HCT116 (cell line): ENCODE measurements at regions not wholly inside any gene's neighbourhood (a gene's known extent, or its start where the extent isn't known, plus 50 kb on each side); places are given as distances from the start of the nearest gene placed in this dataset.

Source experiments
- ATAC-seq: fragments of 200-7000 bp; cut with Tn5 transposase; 2 replicates; pipeline ENCODE4 v1.9.1; 2020; ENCODE audit warnings: mild to moderate bottlenecking, moderate library complexity
- BruUV-seq: library from RNA; stranded (reverse); fragments of 400-500 nt; replicated peaks from 2 replicates; lab custom pipeline; 2021; lab: Mats Ljungman, UMichigan
- CTCF ChIA-PET: fragments of 300-600 bp; sonication (Branson Sonifier 250); formaldehyde crosslinking; loops from one replicate; lab custom pipeline; 2021; ENCODE audit warnings: antibody characterized with exemption; lab: Charles Lee
- POLR2A ChIA-PET: fragments of 300-600, 350-600 bp; sonication (Branson Sonifier 250); formaldehyde crosslinking; loops from one replicate; lab custom pipeline; 2021; ENCODE audit warnings: antibody characterized with exemption; lab: Charles Lee
- RAD21 ChIA-PET, 2 experiments: fragments of 300-600 bp; sonication (Branson Sonifier 250); formaldehyde crosslinking; loops; one replicate each; lab custom pipeline; 2023; ENCODE audit warnings: low total read pairs in 2 of 2; ENCODE audit not compliant: uncharacterized antibody in 2 of 2, unreplicated experiment in 2 of 2, low non-redundant PET in 1 of 2; lab: Charles Lee
- DNase-seq: peaks from one replicate; pipeline ENCODE4 v3.0.0-alpha.2; 2010; ENCODE audit warnings: low read depth, low spot score
- H2AFZ ChIP-seq: fragments of 200-600 bp; shearing (Covaris generic), sonication (generic); 2 replicates; pipeline ENCODE4 v1.6.1; 2017; ENCODE audit warnings: low read depth, mixed run types, mixed read lengths, antibody characterized with exemption, low read length; ENCODE audit not compliant: poor library complexity, severe bottlenecking
- H3K27ac ChIP-seq: 2 replicates; pipeline ENCODE4 v1.5.1; 2012; ENCODE audit warnings: low read depth, low read length
- H3K27me3 ChIP-seq: fragments of 200-600 bp; sonication (generic); 2 replicates; pipeline ENCODE4 v1.6.1; 2016; ENCODE audit warnings: mixed run types, low read length, mixed read lengths; ENCODE audit not compliant: insufficient read depth
- H3K36me3 ChIP-seq, 2 experiments: fragments of 200-500 bp in 1 of 2; fragments of 200-600 bp in 1 of 2; sonication (Bioruptor generic) in 1 of 2; sonication (generic) in 1 of 2; 2 replicates each; pipeline versions ENCODE4 v1.5.1 to v1.6.1; 2014 to 2016; ENCODE audit warnings: low read length in 2 of 2, inconsistent platforms in 1 of 2, mixed read lengths in 1 of 2, mixed run types in 1 of 2; ENCODE audit not compliant: insufficient read depth in 2 of 2, control insufficient read depth in 1 of 2
- H3K4me1 ChIP-seq, 2 experiments: fragments of 200-600 bp in 1 of 2; sonication (generic) in 1 of 2; 2 replicates each; pipeline versions ENCODE4 v1.5.1 to v1.6.1; 2012 to 2017; ENCODE audit warnings: low read length in 2 of 2, inconsistent platforms in 1 of 2, mild to moderate bottlenecking in 1 of 2, mixed read lengths in 1 of 2, mixed run types in 1 of 2, moderate library complexity in 1 of 2; ENCODE audit not compliant: insufficient read depth in 2 of 2, control insufficient read depth in 1 of 2
- H3K4me2 ChIP-seq: fragments of 200-600 bp; sonication (generic); 2 replicates; pipeline ENCODE4 v1.6.1; 2017; ENCODE audit warnings: mixed run types, low read length, mixed read lengths
- H3K4me3 ChIP-seq, 2 experiments: fragments of 200-600 bp in 1 of 2; sonication (generic) in 1 of 2; replicated peaks in 1 of 2; 2 replicates each; pipeline ENCODE4 v1.5.1; 2011 to 2016; ENCODE audit warnings: low read length in 2 of 2, control low read depth in 1 of 2, low read depth in 1 of 2, mild to moderate bottlenecking in 1 of 2, mixed read lengths in 1 of 2, mixed run types in 1 of 2
- H3K79me2 ChIP-seq: fragments of 200-600 bp; sonication (generic); 2 replicates; pipeline ENCODE4 v1.6.1; 2017; ENCODE audit warnings: mild to moderate bottlenecking, mixed run types, low read length, moderate library complexity, mixed read lengths; ENCODE audit not compliant: insufficient read depth
- H3K9ac ChIP-seq: fragments of 200-600 bp; sonication (generic); 2 replicates; pipeline ENCODE4 v1.6.1; 2016; ENCODE audit warnings: low read length, mixed read lengths
- H3K9me2 ChIP-seq: fragments of 200-600 bp; sonication (generic), shearing (Covaris generic); 2 replicates; pipeline ENCODE4 v1.6.1; 2017; ENCODE audit warnings: mixed run types, mild to moderate bottlenecking, moderate library complexity; ENCODE audit not compliant: insufficient read depth
- H3K9me3 ChIP-seq, 2 experiments: fragments of 200-500 bp in 1 of 2; fragments of 200-600 bp in 1 of 2; sonication (Bioruptor generic) in 1 of 2; sonication (generic) in 1 of 2; 2 replicates each; pipeline ENCODE4 v1.6.1; 2014 to 2017; ENCODE audit warnings: low read length in 2 of 2, mixed read lengths in 2 of 2, inconsistent platforms in 1 of 2, low read depth in 1 of 2, mild to moderate bottlenecking in 1 of 2, mixed run types in 1 of 2, moderate library complexity in 1 of 2; ENCODE audit not compliant: control insufficient read depth in 1 of 2, insufficient read depth in 1 of 2
- H4K20me1 ChIP-seq: fragments of 200-600 bp; sonication (generic), shearing (Covaris generic); 2 replicates; pipeline ENCODE4 v1.6.1; 2017; ENCODE audit warnings: mixed run types, mild to moderate bottlenecking, moderate library complexity; ENCODE audit not compliant: insufficient read depth
- CBX3 ChIP-seq: IDR thresholded peaks from 2 replicates; pipeline ENCODE4 v1.6.1; 2012; ENCODE audit warnings: low read depth
- CEBPB ChIP-seq: IDR thresholded peaks from 2 replicates; pipeline ENCODE4 v1.6.1; 2012; ENCODE audit warnings: low read depth
- CTCF ChIP-seq, 3 experiments: fragments of 200-600 bp in 1 of 3; sonication (generic) in 1 of 3; IDR thresholded peaks in 2 of 3; conservative IDR thresholded peaks in 1 of 3; 2 replicates each; pipeline ENCODE4 v1.5.1; 2012 to 2017; ENCODE audit warnings: low read depth in 2 of 3, low read length in 2 of 3, antibody characterized with exemption in 1 of 3, borderline replicate concordance in 1 of 3, control low read depth in 1 of 3, mild to moderate bottlenecking in 1 of 3, mixed read lengths in 1 of 3, mixed run types in 1 of 3, moderate library complexity in 1 of 3; ENCODE audit not compliant: insufficient read depth in 1 of 3
- EGR1 ChIP-seq: IDR thresholded peaks from 2 replicates; pipeline ENCODE4 v1.6.1; 2012; ENCODE audit warnings: low read depth
- EZH2 ChIP-seq: fragments of 200-600 bp; sonication (generic); IDR thresholded peaks from 2 replicates; pipeline ENCODE4 v1.6.1; 2017; ENCODE audit warnings: antibody characterized with exemption, mixed run types
- FOSL1 ChIP-seq: IDR thresholded peaks from 2 replicates; pipeline ENCODE4 v1.6.1; 2012; ENCODE audit warnings: low read depth
- JUND ChIP-seq: IDR thresholded peaks from 2 replicates; pipeline ENCODE4 v1.6.1; 2012
- MAX ChIP-seq: IDR thresholded peaks from 2 replicates; pipeline ENCODE4 v1.6.1; 2012
- POLR2A ChIP-seq: IDR thresholded peaks from 2 replicates; pipeline ENCODE4 v1.7.0; 2011; ENCODE audit warnings: borderline replicate concordance; ENCODE audit not compliant: insufficient read depth, insufficient read length; ENCODE audit errors: extremely low read depth
- POLR2AphosphoS5 ChIP-seq: IDR thresholded peaks from 2 replicates; pipeline ENCODE4 v1.6.1; 2011; ENCODE audit warnings: mild to moderate bottlenecking, low read depth, low read length, moderate library complexity
- REST ChIP-seq: IDR thresholded peaks from 2 replicates; pipeline ENCODE4 v1.6.1; 2012; ENCODE audit warnings: low read depth
- SRF ChIP-seq: IDR thresholded peaks from 2 replicates; pipeline ENCODE4 v1.6.1; 2012; ENCODE audit warnings: low read depth
- YY1 ChIP-seq: IDR thresholded peaks from 2 replicates; pipeline ENCODE4 v1.6.1; 2011; ENCODE audit warnings: low read length, low read depth, moderate library complexity, mild to moderate bottlenecking; ENCODE audit not compliant: insufficient replicate concordance; ENCODE audit errors: extremely low read depth
- ZBTB33 ChIP-seq: IDR thresholded peaks from 2 replicates; pipeline ENCODE4 v1.6.1; 2011; ENCODE audit warnings: mild to moderate bottlenecking, low read length, moderate library complexity; ENCODE audit not compliant: insufficient replicate concordance; ENCODE audit errors: extremely low read depth
- ZFX ChIP-seq: fragments of 450-650 bp; IDR thresholded peaks from 2 replicates; pipeline ENCODE4 v1.6.1; 2017
- ZNF274 ChIP-seq: fragments of 200-500 bp; sonication (Bioruptor generic); IDR thresholded peaks from 2 replicates; pipeline ENCODE4 v1.6.1; 2014; ENCODE audit warnings: mild to moderate bottlenecking, low read depth, low read length, inconsistent platforms
- intact Hi-C: fragments of 100-400 bp; cut with micrococcal nuclease; formaldehyde crosslinking; loops from 2 replicates; pipeline ENCODE4 v1.10.0; 2022

GRCh38 chr9:11097020-11097419, 484.2 kb upstream of the PTPRD start:
- POLR2A ChIA-PET, result no interaction called here
- H3K4me3 ChIP-seq, result no peak overlapping the region
- no peak for ATAC-seq
- intact Hi-C loops, result no loop called here
- BruUV-seq, result no TSS peak
- H4K20me1 ChIP-seq, result no peaks in the 10 kb centered on the region
- no peaks in the 10 kb centered on the region for H3K9me2 ChIP-seq
- TF ChIP-seq MAX (no peak), POLR2A (no peak), REST (no peak), ZFX (no peak), ZNF274 (no peak), EGR1 (no peak), CBX3 (no peak), YY1 (no peak), FOSL1 (no peak), JUND (no peak), ZBTB33 (no peak), SRF (no peak), CEBPB (no peak), EZH2 (no peak), POLR2AphosphoS5 (no peak), CTCF (IDR thresholded peaks at IDR 0.05 in 2 of 3, conservative IDR thresholded peaks at IDR 0.05 in 1 of 3; ENCODE audit: borderline replicate concordance in 1 of 3, insufficient read depth in 1 of 3, low read depth in 2 of 3, low read length in 2 of 3) (no peak)
- TF ChIP-seq, all 23 proteins: peak for 0
- ChIA-PET CTCF (no interaction called here), RAD21 (no interaction called here)
- Histone ChIP-seq H3K4me2 (no peak overlapping the region), H3K79me2 (no peaks in the 10 kb centered on the region), H3K9me3 (peaks cover 6 to 26% of the 10 kb centered on the region in 2 experiments; a peak in 3 of 4 replicates), H3K27ac (no peak overlapping the region), H3K36me3 (no peaks in the 10 kb centered on the region), H3K27me3 (no peaks in the 10 kb centered on the region), H3K4me1 (no peaks in the 10 kb centered on the region), H2AFZ (no peak overlapping the region), H3K9ac (no peak overlapping the region)
- no peak for DNase-seq
